ENCODE measurements at regions not wholly inside any gene's neighbourhood (a gene's known extent, or its start where the extent isn't known, plus 50 kb on each side); places are given as distances from the start of the nearest gene placed in this dataset.
"Not testable (repeated sequence)": the region's sequence is repeated elsewhere in the genome, so short reads cannot be mapped to it uniquely, and the experiment has no call there.

DNA sequence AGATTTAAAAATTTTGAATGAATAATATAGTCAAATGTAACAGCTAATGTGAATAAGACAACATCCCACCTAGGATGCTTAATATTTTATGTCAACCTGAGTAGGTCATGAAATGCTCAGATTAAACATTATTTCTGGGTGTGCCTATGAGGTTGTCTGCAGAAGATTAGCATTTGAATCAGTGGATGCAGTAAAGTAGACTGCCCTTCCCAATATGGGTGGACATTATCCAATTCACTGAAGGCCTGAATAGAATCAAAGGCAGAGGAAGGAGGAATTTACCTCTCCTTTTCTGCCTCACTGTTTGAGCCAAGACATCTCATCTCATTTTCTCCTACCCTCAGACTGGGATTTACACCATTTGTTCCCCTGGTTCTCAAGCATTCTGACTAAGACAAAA, 1582.3 kb downstream of the EFNA5 start:
- DNase-seq: no peak

DNA sequence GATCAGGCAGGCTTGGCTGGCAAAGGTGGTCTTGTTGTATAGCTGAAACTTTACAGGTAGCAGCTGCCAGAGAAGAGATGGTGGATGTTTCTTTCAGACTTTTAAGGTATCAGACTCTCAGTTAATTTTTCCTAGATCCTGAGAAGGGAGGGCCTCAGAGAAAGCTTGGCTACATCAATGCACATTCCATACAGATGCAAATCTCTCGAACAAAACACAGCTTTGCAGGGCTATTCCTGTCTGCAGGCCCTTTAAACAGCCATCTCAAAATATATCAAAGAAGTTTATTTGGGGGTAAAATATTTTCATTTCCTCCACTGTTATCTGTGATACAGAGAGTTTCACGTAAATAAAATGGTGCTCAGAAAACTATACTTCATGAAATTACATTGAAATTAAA, 1584.4 kb downstream of the EFNA5 start:
- no peak for DNase-seq

DNA sequence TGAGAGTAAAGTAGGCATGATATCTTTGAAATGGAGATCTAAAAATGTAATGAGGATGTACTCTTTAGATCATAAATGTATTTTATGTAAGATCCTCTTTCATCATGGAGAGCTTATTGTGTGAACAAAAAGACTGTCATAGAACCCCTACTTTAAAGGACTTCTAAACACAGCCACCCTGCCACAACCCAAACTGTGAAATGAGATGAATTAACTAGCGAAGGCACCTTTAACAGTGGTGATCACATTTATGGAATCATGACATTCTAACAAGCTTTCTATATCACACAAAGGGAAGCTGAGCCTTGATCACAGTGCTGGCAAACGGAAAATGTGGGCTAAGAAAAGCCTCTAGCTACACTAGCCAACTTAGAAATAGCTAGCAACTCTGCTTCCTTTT, 1585.2 kb downstream of the EFNA5 start:
- no peak for DNase-seq

GRCh38 chr5:106085136-106085535, 1585.6 kb downstream of the EFNA5 start:
- no peak for DNase-seq

DNA sequence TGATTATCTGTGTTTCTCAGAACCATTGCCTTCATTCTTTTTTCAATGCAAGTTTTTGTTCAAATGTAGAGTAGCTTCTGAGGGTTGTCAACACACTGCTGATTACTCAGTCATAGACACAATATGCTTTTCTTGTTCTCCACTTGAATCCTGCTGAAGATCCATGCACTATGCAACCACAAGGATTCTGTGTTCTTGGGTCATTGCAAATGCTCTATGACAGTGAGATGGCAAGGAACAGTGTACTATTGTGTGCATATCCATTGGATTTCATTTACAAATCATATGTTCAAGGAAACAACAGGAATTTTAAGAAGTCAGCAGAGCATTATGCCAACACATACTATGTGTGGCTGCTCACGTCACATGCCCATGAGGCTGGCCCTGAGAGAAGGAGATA, 1590.2 kb downstream of the EFNA5 start:
- DNase-seq: no peak

DNA sequence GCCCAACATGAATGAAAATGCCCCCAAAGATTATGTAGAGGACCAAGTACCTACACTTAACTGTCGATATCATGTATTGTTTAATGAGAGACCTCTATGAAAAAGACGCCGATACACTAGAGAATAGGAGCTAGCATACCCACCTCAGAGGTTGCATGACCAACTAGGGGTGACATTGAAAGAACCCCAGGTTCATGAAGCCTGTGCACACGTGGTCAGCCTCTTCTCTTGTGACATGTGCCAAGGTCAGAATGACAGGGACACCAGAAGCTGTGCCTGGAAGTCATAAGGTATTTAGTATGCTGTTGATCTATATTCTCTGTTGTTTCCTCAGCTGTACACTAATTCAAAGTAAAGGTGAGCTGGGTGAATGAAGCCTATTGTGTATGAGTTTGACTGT, 1594.1 kb downstream of the EFNA5 start:
- DNase-seq: no peak

- DNase-seq: no peak
These were observed 1598.5 kb downstream of the EFNA5 start for GRCh38 chr5:106072208-106072607.

DNA sequence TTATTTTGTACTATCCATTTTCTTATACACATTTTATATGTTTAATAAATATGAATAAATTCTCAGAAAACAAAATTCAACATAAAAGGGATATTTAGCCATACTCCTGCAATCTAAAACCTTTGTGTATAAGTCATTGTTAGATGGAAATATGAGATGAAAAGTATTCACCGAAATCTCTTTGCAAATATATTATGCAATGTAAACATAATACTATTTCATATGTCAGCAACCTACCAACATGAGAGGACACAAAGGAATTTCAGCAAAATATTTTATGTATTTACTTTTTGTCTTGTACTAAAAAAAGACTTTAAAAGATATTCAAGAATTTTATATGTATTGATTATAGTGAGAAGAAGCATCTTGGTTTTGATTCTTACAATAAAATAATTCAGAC, 1623.4 kb downstream of the EFNA5 start:
- DNase-seq: no peak

DNA sequence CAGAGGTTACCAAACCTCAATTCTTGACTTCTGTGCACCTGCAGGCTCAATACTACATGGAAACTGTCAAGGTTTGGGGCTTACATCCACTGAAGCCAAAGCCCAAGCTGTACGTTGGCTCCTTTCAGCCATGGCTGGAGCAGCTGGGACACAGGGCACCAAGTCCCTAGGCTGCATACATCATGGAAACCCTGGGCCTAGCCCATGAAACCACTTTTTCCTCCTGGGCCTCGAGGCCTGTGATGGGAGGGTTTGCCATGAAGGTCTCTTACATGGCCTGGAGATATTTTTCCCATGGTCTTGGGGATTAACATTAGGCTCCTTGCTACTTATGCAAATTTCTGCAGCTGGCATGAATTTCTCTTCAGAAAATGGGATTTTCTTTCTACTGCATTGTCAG, 1638.7 kb downstream of the EFNA5 start:
- not testable (repeated sequence) for DNase-seq

- no peak for DNase-seq
These were observed 1642.4 kb downstream of the EFNA5 start for GRCh38 chr5:106028314-106028713.

- no peak for DNase-seq
These were observed 1649.8 kb downstream of the EFNA5 start for GRCh38 chr5:106020894-106021293.

DNA sequence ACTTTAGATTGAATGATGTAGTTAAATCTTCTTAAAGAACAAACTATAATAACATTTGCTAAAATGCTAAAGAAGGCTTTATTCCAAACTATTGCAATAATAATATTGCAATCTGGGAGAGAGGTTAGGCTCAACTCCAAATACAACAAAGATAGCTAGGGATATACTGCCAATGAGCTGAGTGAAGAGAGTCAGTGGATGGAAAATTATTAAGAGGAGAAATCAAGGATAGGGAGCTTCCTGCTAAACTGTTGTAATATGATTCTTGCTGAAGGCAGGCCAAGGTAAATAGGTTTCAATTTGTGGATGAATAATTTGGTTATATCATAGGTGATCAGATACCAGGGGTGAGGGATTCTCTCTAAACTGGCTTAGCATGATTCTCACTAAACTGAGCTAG, 1651.5 kb downstream of the EFNA5 start:
- no peak for DNase-seq

GRCh38 chr5:106017243-106017857, 1653.4 kb downstream of the EFNA5 start:
- no peak for DNase-seq

DNA sequence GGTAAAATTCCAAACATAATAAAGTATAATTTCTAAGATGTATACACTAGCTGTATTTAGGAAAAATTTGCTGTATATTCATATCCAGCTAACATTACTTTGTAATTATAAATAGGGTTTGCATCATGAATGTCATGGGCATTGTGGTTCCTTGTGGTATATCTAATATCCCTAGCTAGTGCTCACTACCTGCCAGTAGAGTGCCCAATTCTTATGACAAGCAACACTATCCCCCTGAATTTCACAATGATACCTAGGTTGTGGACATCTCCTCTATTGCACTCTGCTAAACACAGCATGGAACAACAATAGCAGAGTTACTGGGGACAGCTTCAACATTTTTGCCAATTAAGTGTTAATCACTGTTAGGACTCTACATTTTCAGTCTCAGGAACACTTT, 1656.5 kb downstream of the EFNA5 start:
- no peak for DNase-seq

- no peak for DNase-seq
These were observed 1664.5 kb downstream of the EFNA5 start for GRCh38 chr5:106006242-106006641.

GRCh38 chr5:105998991-105999390, 1671.7 kb downstream of the EFNA5 start:
- not testable (repeated sequence) for DNase-seq

- DNase-seq: no peak
These were observed 1677.7 kb downstream of the EFNA5 start for GRCh38 chr5:105993027-105993426.

DNA sequence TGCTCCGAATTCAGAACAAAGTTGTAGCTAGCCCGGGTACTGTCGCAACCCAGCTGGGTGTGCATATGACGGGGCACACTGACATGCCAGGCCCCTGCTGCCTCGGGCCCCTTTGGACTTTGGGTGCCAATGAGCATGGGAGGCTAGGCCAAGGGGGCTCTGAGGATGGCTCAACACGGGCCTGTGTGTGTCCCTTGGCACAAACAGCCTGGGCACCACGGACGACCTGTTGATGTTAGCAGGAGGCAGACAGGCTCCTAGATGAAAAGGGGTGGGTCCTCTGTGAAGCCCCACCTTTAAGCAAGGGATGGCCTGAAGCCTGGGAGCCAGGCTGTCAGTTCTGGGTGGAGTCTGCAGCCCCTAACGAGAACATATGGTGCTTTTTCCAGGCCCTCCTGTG, 1688.2 kb downstream of the EFNA5 start:
- DNase-seq: no peak

DNA sequence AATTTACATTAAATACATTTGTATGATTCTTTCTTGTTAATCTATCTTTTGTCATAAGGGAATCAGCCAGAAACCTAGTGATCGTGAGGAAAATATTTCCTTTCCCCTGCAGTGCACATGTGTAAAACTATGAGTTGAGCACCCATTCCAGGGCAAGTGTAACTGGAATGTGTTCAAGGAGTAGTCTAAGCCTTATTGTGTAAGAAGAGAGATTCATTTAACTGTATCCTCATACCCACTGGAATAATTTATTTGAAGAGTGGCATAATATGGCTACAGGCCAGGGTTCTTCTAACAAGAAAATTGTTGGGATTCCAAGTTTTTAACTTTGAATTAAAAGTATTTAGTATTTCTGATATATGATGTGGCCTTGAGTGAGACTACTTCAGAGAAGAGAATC, 1692.7 kb downstream of the EFNA5 start:
- no peak for DNase-seq

GRCh38 chr5:105977163-105977562, 1693.6 kb downstream of the EFNA5 start:
- DNase-seq: no peak

DNA sequence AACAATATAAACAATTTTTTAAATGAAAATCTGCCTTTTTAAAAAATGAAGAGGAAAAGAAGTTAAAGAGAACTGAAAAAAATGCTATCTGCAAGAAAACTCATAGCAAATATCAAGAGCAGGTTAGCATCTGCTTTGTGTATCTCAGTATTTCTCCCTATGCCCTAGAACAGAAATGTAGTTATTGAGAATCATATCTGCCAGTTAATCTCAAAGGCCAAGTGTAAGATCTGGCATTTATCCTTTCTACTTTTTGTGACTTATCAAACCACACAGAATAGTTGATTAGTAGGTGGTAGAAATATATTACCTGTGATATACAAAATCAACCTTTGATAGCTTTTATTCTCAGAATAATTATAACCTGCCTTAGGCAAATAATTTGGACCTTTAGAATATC, 1699.8 kb downstream of the EFNA5 start:
- DNase-seq: no peak

- no peak for DNase-seq
These were observed 1701.8 kb downstream of the EFNA5 start for GRCh38 chr5:105968981-105969380.

DNA sequence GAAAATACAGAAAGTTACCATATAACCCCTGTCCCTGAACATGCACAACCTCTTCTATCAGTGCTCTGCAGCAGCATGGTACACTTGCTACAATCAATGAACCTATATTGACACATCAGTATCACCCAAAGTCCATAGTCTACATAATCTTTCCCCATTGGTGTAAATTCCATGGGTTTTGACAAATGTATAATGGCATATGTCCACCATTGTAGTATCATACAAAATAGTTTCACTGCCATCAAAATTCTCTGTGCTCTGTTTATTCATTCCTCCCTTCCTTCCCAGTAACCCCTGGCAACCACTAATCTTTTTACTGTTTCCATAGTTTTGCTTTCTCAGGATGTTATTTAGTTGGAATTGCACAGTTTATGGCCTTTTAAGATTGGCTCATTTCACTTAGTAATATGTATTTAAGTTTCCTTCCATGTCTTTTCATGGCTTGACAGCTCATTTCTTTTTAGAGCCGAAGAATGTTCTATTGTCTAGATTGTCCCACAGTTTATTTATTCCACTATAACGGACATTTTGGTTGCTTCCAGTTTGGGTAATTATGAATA, 1707.0 kb downstream of the EFNA5 start:
- DNase-seq: no peak

GRCh38 chr5:105961572-105961971, 1709.2 kb downstream of the EFNA5 start:
- no peak for DNase-seq

GRCh38 chr5:105956456-105957196, 1714.1 kb downstream of the EFNA5 start:
- DNase-seq: no peak
